ENCODE measurements at regions not wholly inside any gene's neighbourhood (a gene's known extent, or its start where the extent isn't known, plus 50 kb on each side); places are given as distances from the start of the nearest gene placed in this dataset.

- no peak for DNase-seq (ENCODE audit: low read depth)
These were observed 78.6 kb downstream of the ARF6 start for GRCh38 chr14:49971156-49972130.

- no peak for DNase-seq (ENCODE audit: low read depth)
These were observed 79.3 kb downstream of the ARF6 start for GRCh38 chr14:49972131-49972671.

- peak; percentile 73 for DNase-seq (ENCODE audit: low read depth)
These were observed 79.9 kb downstream of the ARF6 start for GRCh38 chr14:49972823-49973222.

- DNase-seq (ENCODE audit: low read depth), result peak; percentile 83
These were observed 82.4 kb downstream of the ARF6 start for GRCh38 chr14:49975276-49975675.

- DNase-seq (ENCODE audit: low read depth), result no peak
These were observed 82.9 kb downstream of the ARF6 start for GRCh38 chr14:49975799-49976198.

GRCh38 chr14:49977126-49977841 lies 84.4 kb downstream of the ARF6 start:
- DNase-seq (ENCODE audit: low read depth), result no peak

GRCh38 chr14:49980027-49980426 lies 87.1 kb downstream of the ARF6 start:
- no peak for DNase-seq (ENCODE audit: low read depth)

- no peak for DNase-seq (ENCODE audit: low read depth)
These were observed 89.2 kb downstream of the ARF6 start for GRCh38 chr14:49982082-49982481.

GRCh38 chr14:49982501-49982951 lies 89.6 kb downstream of the ARF6 start:
- DNase-seq (ENCODE audit: low read depth), result peak; percentile 92

GRCh38 chr14:49984424-49984823 lies 91.5 kb downstream of the ARF6 start:
- DNase-seq (ENCODE audit: low read depth), result no peak

- DNase-seq (ENCODE audit: low read depth), result no peak
These were observed 93.6 kb downstream of the ARF6 start for GRCh38 chr14:49986343-49987014.

- no peak for DNase-seq (ENCODE audit: low read depth)
These were observed 95.5 kb downstream of the ARF6 start for GRCh38 chr14:49988080-49988990.

GRCh38 chr14:49989966-49990365 lies 97.1 kb downstream of the ARF6 start:
- DNase-seq (ENCODE audit: low read depth), result no peak

- no peak for DNase-seq (ENCODE audit: low read depth)
These were observed 98.6 kb downstream of the ARF6 start for GRCh38 chr14:49991491-49991890.

GRCh38 chr14:49992036-49992435 lies 99.2 kb downstream of the ARF6 start:
- DNase-seq (ENCODE audit: low read depth), result no peak

- DNase-seq (ENCODE audit: low read depth), result no peak
These were observed 99.6 kb downstream of the ARF6 start for GRCh38 chr14:49992448-49992847.

- DNase-seq (ENCODE audit: low read depth), result no peak
These were observed 100.0 kb downstream of the ARF6 start for GRCh38 chr14:49992901-49993339.

GRCh38 chr14:49993565-49993964 lies 100.7 kb downstream of the ARF6 start:
- DNase-seq (ENCODE audit: low read depth), result no peak

GRCh38 chr14:49994951-49995561 lies 102.2 kb downstream of the ARF6 start:
- DNase-seq (ENCODE audit: low read depth), result no peak

- no peak for DNase-seq (ENCODE audit: low read depth)
These were observed 105.1 kb downstream of the ARF6 start for GRCh38 chr14:49997991-49998390.

All from HS-5 (cell line).